Tibial nerve (tissue), 4 donors: ENCODE measurements at regions not wholly inside any gene's neighbourhood (a gene's known extent, or its start where the extent isn't known, plus 50 kb on each side); places are given as distances from the start of the nearest gene placed in this dataset.

ENCODE experiments used
- DNase-seq, 2 donors: peaks; one replicate each; pipeline ENCODE4 v3.0.0-alpha.2; 2019; ENCODE audit warnings: low spot score in 2 of 2
- H3K27ac ChIP-seq, 4 donors: fragments of 200-600 bp; sonication (generic) in 3 of 4; one replicate each; pipeline ENCODE4 v1.5.1; 2017 to 2019; ENCODE audit warnings: mild to moderate bottlenecking in 1 of 4
- H3K27me3 ChIP-seq, 2 donors: fragments of 200-600 bp; sonication (generic) in 1 of 2; one replicate each; pipeline versions ENCODE4 v1.5.1 to v1.6.0; 2017 to 2019
- H3K36me3 ChIP-seq, 3 donors: fragments of 200-600 bp; sonication (generic); one replicate each; pipeline ENCODE4 v1.5.1; 2018 to 2019
- H3K4me1 ChIP-seq, 4 donors: fragments of 200-600 bp; sonication (generic) in 3 of 4; one replicate each; pipeline ENCODE4 v1.5.1; 2017 to 2019
- H3K4me3 ChIP-seq, 4 donors: fragments of 200-600 bp; sonication (generic) in 3 of 4; one replicate each; pipeline ENCODE4 v1.5.1; 2017 to 2019; ENCODE audit warnings: mild to moderate bottlenecking in 1 of 4, moderate library complexity in 1 of 4
- H3K9me3 ChIP-seq, 4 donors: fragments of 200-600 bp; sonication (generic) in 3 of 4; one replicate each; pipeline ENCODE4 v1.5.1; 2017 to 2019
- EP300 ChIP-seq, 2 donors: sonication (generic); formaldehyde crosslinking; IDR thresholded peaks; one replicate each; pipeline ENCODE4 v1.6.1; 2017; ENCODE audit warnings: antibody characterized with exemption in 2 of 2, mild to moderate bottlenecking in 1 of 2
- POLR2A ChIP-seq, 2 donors: fragments of 450-650 bp; IDR thresholded peaks; one replicate each; pipeline ENCODE4 v1.6.1; 2017; ENCODE audit warnings: antibody characterized with exemption in 2 of 2, mild to moderate bottlenecking in 2 of 2, moderate library complexity in 2 of 2
- WGBS, 2 donors: methylation state at CpG; one replicate each; pipeline ENCODE4 v1.1.5; 2018; 5-methylcytosine and 5-hydroxymethylcytosine counted together
- TF ChIP-seq, protein P1 (sequence below), 5 experiments: fragments of 200-600 bp in 3 of 5; fragments of 450-650 bp in 2 of 5; sonication (generic) in 3 of 5; IDR thresholded peaks; one replicate each; pipeline ENCODE4 v1.5.1; 2016 to 2019; ENCODE audit warnings: antibody characterized with exemption in 5 of 5, mild to moderate bottlenecking in 3 of 5, moderate library complexity in 2 of 5

DNA sequence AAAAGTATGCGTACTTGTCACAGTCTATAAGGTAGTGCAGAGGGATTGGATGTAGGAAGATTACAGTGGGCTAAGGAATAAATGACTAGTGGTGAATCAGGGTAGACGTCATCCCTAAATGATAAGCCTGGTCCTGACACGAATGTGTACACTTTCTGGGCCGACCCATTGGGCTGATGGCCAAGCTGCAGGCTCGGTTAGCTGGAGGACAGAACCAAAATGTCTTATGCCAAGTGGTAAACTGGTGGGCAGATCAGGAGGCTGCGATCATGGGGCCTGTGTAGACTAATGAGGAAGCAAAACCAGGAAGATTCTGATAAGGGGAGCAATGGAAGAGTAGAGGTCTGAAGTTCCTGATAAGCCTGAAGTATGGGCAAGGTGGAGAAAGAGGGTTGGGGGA is 272.8 kb upstream of the GATB start:
- DNase-seq: no peak
- no peak overlapping the region for H3K27ac ChIP-seq
- no peaks in the 10 kb centered on the region for H3K4me1 ChIP-seq
- no peak overlapping the region for H3K4me3 ChIP-seq
- no peaks in the 10 kb centered on the region for H3K36me3 ChIP-seq
- no peaks in the 10 kb centered on the region for H3K27me3 ChIP-seq
- H3K9me3 ChIP-seq: no peaks in the 10 kb centered on the region
- TF ChIP-seq POLR2A (IDR thresholded peaks at IDR 0.05) (no peak), EP300 (IDR thresholded peaks at IDR 0.05) (no peak)
- TF ChIP-seq, protein P1, sequence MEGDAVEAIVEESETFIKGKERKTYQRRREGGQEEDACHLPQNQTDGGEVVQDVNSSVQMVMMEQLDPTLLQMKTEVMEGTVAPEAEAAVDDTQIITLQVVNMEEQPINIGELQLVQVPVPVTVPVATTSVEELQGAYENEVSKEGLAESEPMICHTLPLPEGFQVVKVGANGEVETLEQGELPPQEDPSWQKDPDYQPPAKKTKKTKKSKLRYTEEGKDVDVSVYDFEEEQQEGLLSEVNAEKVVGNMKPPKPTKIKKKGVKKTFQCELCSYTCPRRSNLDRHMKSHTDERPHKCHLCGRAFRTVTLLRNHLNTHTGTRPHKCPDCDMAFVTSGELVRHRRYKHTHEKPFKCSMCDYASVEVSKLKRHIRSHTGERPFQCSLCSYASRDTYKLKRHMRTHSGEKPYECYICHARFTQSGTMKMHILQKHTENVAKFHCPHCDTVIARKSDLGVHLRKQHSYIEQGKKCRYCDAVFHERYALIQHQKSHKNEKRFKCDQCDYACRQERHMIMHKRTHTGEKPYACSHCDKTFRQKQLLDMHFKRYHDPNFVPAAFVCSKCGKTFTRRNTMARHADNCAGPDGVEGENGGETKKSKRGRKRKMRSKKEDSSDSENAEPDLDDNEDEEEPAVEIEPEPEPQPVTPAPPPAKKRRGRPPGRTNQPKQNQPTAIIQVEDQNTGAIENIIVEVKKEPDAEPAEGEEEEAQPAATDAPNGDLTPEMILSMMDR (IDR thresholded peaks at IDR 0.05): no peak
- WGBS, 2 donors: 88 to 89% methylated on average over 6 of the region's 6 CpGs

DNA sequence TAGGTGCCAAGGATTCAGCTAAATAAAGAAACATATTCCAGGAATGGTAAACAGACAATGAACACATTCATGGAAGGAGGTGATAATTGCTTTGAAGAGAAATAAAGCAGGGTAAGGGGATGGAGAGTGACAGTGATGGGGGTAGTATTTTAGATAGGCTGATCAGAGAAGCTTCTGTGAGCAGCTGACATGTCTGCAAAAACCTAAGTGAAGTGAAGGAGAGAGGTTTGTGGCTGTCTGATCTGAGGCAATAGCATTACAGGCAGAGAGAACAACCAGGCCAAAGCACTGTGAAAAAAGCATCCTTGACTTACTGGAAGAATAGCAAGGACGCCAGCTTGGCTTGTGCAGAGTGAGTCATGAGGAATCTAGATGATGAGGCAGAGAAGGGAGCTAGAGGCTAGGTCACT is 271.9 kb upstream of the GATB start:
- Histone ChIP-seq H3K4me3 (no peak overlapping the region), H3K36me3 (no peaks in the 10 kb centered on the region), H3K9me3 (no peaks in the 10 kb centered on the region), H3K4me1 (no peaks in the 10 kb centered on the region), H3K27me3 (no peaks in the 10 kb centered on the region), H3K27ac (no peak overlapping the region)
- 63 to 70% methylated on average over 1 of the region's 1 CpG for WGBS, 2 donors
- TF ChIP-seq, protein P1 (IDR thresholded peaks at IDR 0.05): no peak
- TF ChIP-seq POLR2A (IDR thresholded peaks at IDR 0.05): no peak
- no peak for TF ChIP-seq EP300 (IDR thresholded peaks at IDR 0.05)
- no peak for DNase-seq

DNA sequence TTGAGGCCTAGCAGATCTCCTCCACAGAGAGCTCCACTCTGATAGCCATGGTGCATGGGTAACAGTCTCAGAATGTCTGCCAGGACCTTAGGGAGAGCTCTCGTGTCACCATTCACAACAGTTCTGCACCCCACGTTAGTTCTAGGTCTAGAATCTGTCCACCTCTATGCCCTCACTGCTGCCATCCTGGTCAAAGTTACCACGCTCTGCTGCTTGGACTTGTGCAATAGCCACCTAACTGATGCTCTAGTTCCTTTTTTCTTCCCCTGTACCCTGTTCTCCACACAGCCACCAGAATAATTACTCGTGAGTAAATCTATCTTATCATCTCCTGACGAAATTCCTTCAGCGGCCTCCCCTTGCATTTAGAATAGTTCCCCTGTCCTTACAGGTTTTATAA is 268.8 kb upstream of the GATB start:
- no peaks in the 10 kb centered on the region for H3K4me1 ChIP-seq

DNA sequence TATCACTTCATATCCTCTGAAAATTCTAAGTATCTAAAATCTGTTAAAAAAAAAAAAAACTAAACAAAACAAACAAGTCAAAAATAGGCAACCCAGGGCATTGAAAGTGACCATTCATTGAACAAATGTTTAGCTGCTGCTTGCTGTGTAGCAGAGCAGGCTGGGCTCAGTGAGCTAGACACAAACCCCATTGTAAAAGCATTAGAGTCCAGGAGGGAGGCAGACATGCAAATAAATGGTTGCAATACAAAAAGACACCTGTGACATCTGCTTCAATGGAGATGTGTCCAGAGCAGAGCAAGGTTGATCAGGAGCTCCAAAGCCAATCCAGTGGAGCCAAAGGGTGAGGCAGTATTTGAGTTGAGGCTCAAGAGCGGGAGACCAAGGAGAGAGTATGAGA is 267.3 kb upstream of the GATB start:
- WGBS, 2 donors: 90 to 93% methylated on average over 1 of the region's 1 CpG
- Histone ChIP-seq H3K27me3 (no peaks in the 10 kb centered on the region), H3K36me3 (no peaks in the 10 kb centered on the region), H3K27ac (no peak overlapping the region), H3K4me1 (peaks cover 0 to 8% (median 2%) of the 10 kb centered on the region in 4 donors), H3K9me3 (no peaks in the 10 kb centered on the region), H3K4me3 (no peak overlapping the region)
- TF ChIP-seq EP300 (IDR thresholded peaks at IDR 0.05) (no peak), POLR2A (IDR thresholded peaks at IDR 0.05) (no peak)
- TF ChIP-seq, protein P1 (IDR thresholded peaks at IDR 0.05): no peak
- DNase-seq: no peak

More for the DNA sequence above, 268.8 kb upstream of the GATB start:
- Histone ChIP-seq H3K36me3 (no peaks in the 10 kb centered on the region), H3K27ac (no peak overlapping the region), H3K27me3 (no peaks in the 10 kb centered on the region), H3K4me3 (no peak overlapping the region), H3K9me3 (no peaks in the 10 kb centered on the region)
- no peak for DNase-seq
- WGBS, 2 donors: 86 to 93% methylated on average over 6 of the region's 6 CpGs
- TF ChIP-seq, protein P1 (IDR thresholded peaks at IDR 0.05): no peak
- no peak for TF ChIP-seq POLR2A (IDR thresholded peaks at IDR 0.05)
- no peak for TF ChIP-seq EP300 (IDR thresholded peaks at IDR 0.05)

DNA sequence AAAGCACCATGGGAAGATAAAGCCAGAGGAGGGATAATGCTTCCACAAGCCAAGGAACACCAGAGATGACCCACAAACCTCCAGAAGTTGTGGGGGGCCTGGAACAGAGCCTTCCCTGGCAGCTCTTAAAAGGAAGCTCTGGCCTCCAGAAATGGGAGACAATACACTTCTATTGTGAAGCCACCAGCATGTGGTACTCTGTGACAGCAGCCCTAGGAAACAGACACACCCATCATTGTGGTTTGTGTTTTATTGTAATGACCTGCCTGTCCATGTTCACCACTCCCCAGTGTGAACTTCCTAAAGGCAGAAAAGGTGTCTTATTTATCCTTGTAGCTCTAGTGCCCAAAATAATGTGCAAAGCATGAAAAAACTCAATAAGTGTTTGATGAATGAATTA is 264.1 kb upstream of the GATB start:
- Histone ChIP-seq H3K27ac (no peak overlapping the region), H3K9me3 (no peaks in the 10 kb centered on the region), H3K27me3 (no peaks in the 10 kb centered on the region), H3K4me3 (no peak overlapping the region), H3K36me3 (no peaks in the 10 kb centered on the region), H3K4me1 (peaks cover 0 to 33% (median 11%) of the 10 kb centered on the region in 4 donors)
- DNase-seq: no peak
- TF ChIP-seq, protein P1 (IDR thresholded peaks at IDR 0.05): no peak
- TF ChIP-seq POLR2A (IDR thresholded peaks at IDR 0.05) (no peak), EP300 (IDR thresholded peaks at IDR 0.05) (no peak)
